ENCODE measurements at regions not wholly inside any gene's neighbourhood (a gene's known extent, or its start where the extent isn't known, plus 50 kb on each side); places are given as distances from the start of the nearest gene placed in this dataset.

GRCh38 chr2:234288974-234289455 is 207.9 kb downstream of the ARL4C start:
- in situ Hi-C loops (cut with HindIII; ENCODE audit: low sequenced_read_pairs), result no loop called here

GRCh38 chr2:234287650-234288049 is 209.2 kb downstream of the ARL4C start:
- in situ Hi-C loops (cut with HindIII; ENCODE audit: low sequenced_read_pairs), result no loop called here

- in situ Hi-C loops (cut with HindIII; ENCODE audit: low sequenced_read_pairs), result no loop called here
Measured at GRCh38 chr2:234286956-234287355, 209.9 kb downstream of the ARL4C start.

GRCh38 chr2:234286118-234286598 is 210.7 kb downstream of the ARL4C start:
- in situ Hi-C loops (cut with HindIII; ENCODE audit: low sequenced_read_pairs), result no loop called here

GRCh38 chr2:234285541-234285940 is 211.3 kb downstream of the ARL4C start:
- in situ Hi-C loops (cut with HindIII; ENCODE audit: low sequenced_read_pairs), result no loop called here

GRCh38 chr2:234279637-234280036 is 217.2 kb downstream of the ARL4C start:
- in situ Hi-C loops (cut with HindIII; ENCODE audit: low sequenced_read_pairs), result no loop called here

GRCh38 chr2:234278556-234279255 is 218.2 kb downstream of the ARL4C start:
- in situ Hi-C loops (cut with HindIII; ENCODE audit: low sequenced_read_pairs), result no loop called here

- in situ Hi-C loops (cut with HindIII; ENCODE audit: low sequenced_read_pairs), result no loop called here
Measured at GRCh38 chr2:234275515-234275914, 221.4 kb downstream of the ARL4C start.

- in situ Hi-C loops (cut with HindIII; ENCODE audit: low sequenced_read_pairs), result loop anchor here (25.0 kb wide), 1 partner anchor 838 kb away; no protein-coding TSS in a partner anchor
Measured at GRCh38 chr2:234273887-234274584, 222.8 kb downstream of the ARL4C start.

- in situ Hi-C loops (cut with HindIII; ENCODE audit: low sequenced_read_pairs), result loop anchor here (25.0 kb wide), 1 partner anchor 840 kb away; no protein-coding TSS in a partner anchor
Measured at GRCh38 chr2:234272069-234272850, 221.8 kb downstream of the SPP2 start.

- in situ Hi-C loops (cut with HindIII; ENCODE audit: low sequenced_read_pairs), result loop anchor here (25.0 kb wide), 1 partner anchor 841 kb away; no protein-coding TSS in a partner anchor
Measured at GRCh38 chr2:234271338-234271737, 220.8 kb downstream of the SPP2 start.

- in situ Hi-C loops (cut with HindIII; ENCODE audit: low sequenced_read_pairs), result loop anchor here (10.0 to 25.0 kb wide), 2 partner anchors 185 to 843 kb away; no protein-coding TSS in a partner anchor
Measured at GRCh38 chr2:234269769-234270204, 219.3 kb downstream of the SPP2 start.

GRCh38 chr2:234267534-234267933 is 217.0 kb downstream of the SPP2 start:
- in situ Hi-C loops (cut with HindIII; ENCODE audit: low sequenced_read_pairs), result loop anchor here (10.0 to 25.0 kb wide), 2 partner anchors 187 to 845 kb away; no protein-coding TSS in a partner anchor

GRCh38 chr2:234266952-234267351 is 216.4 kb downstream of the SPP2 start:
- in situ Hi-C loops (cut with HindIII; ENCODE audit: low sequenced_read_pairs), result loop anchor here (10.0 to 25.0 kb wide), 2 partner anchors 188 to 845 kb away; no protein-coding TSS in a partner anchor

- in situ Hi-C loops (cut with HindIII; ENCODE audit: low sequenced_read_pairs), result loop anchor here (10.0 to 25.0 kb wide), 2 partner anchors 190 to 847 kb away; no protein-coding TSS in a partner anchor
Measured at GRCh38 chr2:234265206-234265605, 214.7 kb downstream of the SPP2 start.

- in situ Hi-C loops (cut with HindIII; ENCODE audit: low sequenced_read_pairs), result loop anchor here (10.0 to 25.0 kb wide), 2 partner anchors 193 to 851 kb away; no protein-coding TSS in a partner anchor
Measured at GRCh38 chr2:234261736-234262135, 211.2 kb downstream of the SPP2 start.

GRCh38 chr2:234259440-234259839 is 208.9 kb downstream of the SPP2 start:
- in situ Hi-C loops (cut with HindIII; ENCODE audit: low sequenced_read_pairs), result loop anchor here (25.0 kb wide), 1 partner anchor 853 kb away; no protein-coding TSS in a partner anchor

- in situ Hi-C loops (cut with HindIII; ENCODE audit: low sequenced_read_pairs), result loop anchor here (25.0 kb wide), 1 partner anchor 854 kb away; no protein-coding TSS in a partner anchor
Measured at GRCh38 chr2:234258562-234259141, 208.2 kb downstream of the SPP2 start.

- in situ Hi-C loops (cut with HindIII; ENCODE audit: low sequenced_read_pairs), result loop anchor here (25.0 kb wide), 1 partner anchor 854 kb away; no protein-coding TSS in a partner anchor
Measured at GRCh38 chr2:234257859-234258561, 207.5 kb downstream of the SPP2 start.
